AG04450 (cell line): ENCODE measurements at regions not wholly inside any gene's neighbourhood (a gene's known extent, or its start where the extent isn't known, plus 50 kb on each side); places are given as distances from the start of the nearest gene placed in this dataset.
A peak's percentile ranks its signal among the peaks of the same experiment; 100 is the strongest.

Source experiments
- CTCF ChIA-PET: fragments of 300-600, 350-600 bp; formaldehyde crosslinking; extraction: SDS; loops from one replicate; lab custom pipeline; 2022; ENCODE audit warnings: antibody characterized with exemption, inconsistent platforms; lab: Charles Lee
- POLR2A ChIA-PET: fragments of 350-600 bp; formaldehyde crosslinking; extraction: SDS; loops from one replicate; lab custom pipeline; 2021; ENCODE audit warnings: antibody characterized with exemption, inconsistent platforms; lab: Yijun Ruan, JAX
- DNase-seq: peaks from one replicate; pipeline ENCODE4 v3.0.0-alpha.2; 2011; ENCODE audit warnings: low read depth, low spot score
- H3K27ac ChIP-seq: one replicate; pipeline ENCODE4 v1.5.1; 2012; ENCODE audit warnings: low read depth, low read length, control low read depth
- H3K27me3 ChIP-seq: one replicate; pipeline ENCODE4 v1.6.0; 2012; ENCODE audit warnings: low read length; ENCODE audit not compliant: control insufficient read depth, insufficient read depth
- H3K4me3 ChIP-seq: 2 replicates; pipeline ENCODE4 v1.5.1; 2011; ENCODE audit warnings: mild to moderate bottlenecking, low read depth, low read length, control low read depth
- H3K9me3 ChIP-seq: 2 replicates; pipeline ENCODE4 v1.5.1; 2012; ENCODE audit warnings: low read length; ENCODE audit not compliant: control insufficient read depth, insufficient read depth
- CTCF ChIP-seq: IDR thresholded peaks from 2 replicates; pipeline ENCODE4 v1.5.1; 2011; ENCODE audit warnings: low read depth, low read length, control low read depth, inconsistent platforms

DNA sequence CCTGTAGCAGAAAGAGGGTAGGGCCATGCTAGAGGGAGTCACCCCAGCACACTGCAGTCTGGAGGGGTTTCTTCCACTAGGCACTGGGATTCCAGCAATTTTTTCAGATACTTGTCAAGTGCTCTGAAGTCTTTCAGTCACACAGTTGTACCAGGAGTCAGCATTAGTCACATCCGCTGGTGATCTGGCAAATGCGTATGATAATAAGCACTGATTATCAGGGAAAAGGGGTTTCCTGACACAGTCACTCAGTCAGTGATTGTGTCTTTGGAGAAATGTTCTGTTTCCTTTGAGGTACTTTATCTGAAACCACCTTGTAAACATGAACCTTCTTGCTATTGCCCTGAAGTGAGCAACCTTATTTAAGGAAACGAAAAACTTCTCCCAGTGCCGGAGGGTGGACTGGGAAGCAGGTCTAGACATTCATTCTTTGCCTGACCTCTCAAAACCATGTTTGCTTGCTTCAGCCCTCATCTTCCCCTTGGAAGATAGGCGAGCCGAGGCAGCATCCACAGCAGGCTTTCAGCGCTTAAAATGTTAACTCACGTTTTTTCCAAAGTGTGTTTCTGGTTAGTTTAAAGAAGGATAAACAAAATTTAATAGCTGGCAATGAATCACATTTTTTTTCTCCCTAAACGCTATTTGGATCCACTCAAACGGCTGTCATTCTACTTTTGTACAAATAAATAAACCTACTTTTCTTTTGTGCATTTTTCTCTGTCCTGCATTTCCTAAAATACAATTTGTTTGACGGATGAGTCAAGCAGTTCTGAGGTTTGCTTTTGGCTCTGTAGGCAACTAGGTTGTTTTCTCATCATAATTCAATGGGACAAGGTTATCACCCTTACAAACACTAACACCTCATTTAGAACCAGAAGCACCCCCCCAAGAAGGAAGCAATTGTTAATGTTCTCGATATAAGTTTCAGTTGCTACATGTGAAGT is 77.7 kb downstream of the FOXD1 start:
- CTCF ChIA-PET = no interaction called here

GRCh38 chr5:73370095-73370494 is 78.5 kb downstream of the FOXD1 start:
- H3K4me3 ChIP-seq = no peak overlapping the region
- TF ChIP-seq CTCF = no peak
- no peak overlapping the region for H3K27ac ChIP-seq
- POLR2A ChIA-PET = interaction anchor here (0.6 to 2.9 kb wide), 3 partner anchors 15 to 78 kb away, joined by 3 to 10 read pairs (median 4); partner anchors contain the start of gene FOXD1
- CTCF ChIA-PET = no interaction called here
- no peaks in the 10 kb centered on the region for H3K27me3 ChIP-seq
- no peaks in the 10 kb centered on the region for H3K9me3 ChIP-seq
- no peak for DNase-seq

More for the DNA sequence above, 77.7 kb downstream of the FOXD1 start:
- H3K27ac ChIP-seq = peak overlapping the region; percentile 72
- no peaks in the 10 kb centered on the region for H3K9me3 ChIP-seq
- no peak for TF ChIP-seq CTCF
- peak; percentile 69 for DNase-seq
- POLR2A ChIA-PET = interaction anchor here (0.6 to 2.9 kb wide), 4 partner anchors 16 to 77 kb away, joined by 3 to 10 read pairs (median 4); partner anchors contain the start of gene FOXD1
- no peak overlapping the region; the same call in 1 of the 2 replicates for H3K4me3 ChIP-seq
- no peaks in the 10 kb centered on the region for H3K27me3 ChIP-seq

DNA sequence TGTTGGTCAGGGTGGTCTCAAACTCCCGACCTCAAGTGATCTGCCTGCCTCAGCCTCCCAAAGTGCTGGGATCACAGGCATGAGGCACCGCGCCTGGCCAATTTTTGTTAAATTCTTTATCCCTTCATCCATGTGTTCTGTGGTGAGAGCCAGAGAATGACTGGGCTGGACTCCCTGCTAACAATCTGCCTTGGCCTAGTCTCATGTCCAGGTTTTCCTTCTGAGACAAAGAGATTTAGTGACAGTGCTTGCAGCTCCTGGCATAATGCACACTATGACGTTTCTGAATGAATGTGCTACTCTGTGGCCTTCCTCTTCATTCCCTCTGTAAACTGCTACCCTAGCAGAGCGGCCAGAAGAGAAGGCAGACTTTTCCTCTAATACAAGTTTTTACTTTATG is 79.3 kb downstream of the FOXD1 start:
- no peak for TF ChIP-seq CTCF
- no peak for DNase-seq
- no peaks in the 10 kb centered on the region for H3K27me3 ChIP-seq
- ChIA-PET CTCF (no interaction called here), POLR2A (interaction anchor here (2.9 kb wide), 1 partner anchor 79 kb away, joined by 10 read pairs; the partner anchor contains the start of gene FOXD1)
- no peak overlapping the region for H3K27ac ChIP-seq
- H3K9me3 ChIP-seq = no peaks in the 10 kb centered on the region
- H3K4me3 ChIP-seq = no peak overlapping the region

- Histone ChIP-seq H3K27me3 (no peaks in the 10 kb centered on the region), H3K9me3 (no peaks in the 10 kb centered on the region), H3K27ac (no peak overlapping the region), H3K4me3 (no peak overlapping the region)
- DNase-seq = no peak
- ChIA-PET POLR2A (interaction anchor here (0.6 to 0.7 kb wide), 2 partner anchors 9 to 121 kb away, joined by 4 to 5 read pairs; no protein-coding TSS in a partner anchor), CTCF (no interaction called here)
- TF ChIP-seq CTCF = no peak
Measured at GRCh38 chr5:73367650-73368049, 80.9 kb downstream of the FOXD1 start.
